Duodenal mucosa (tissue), 2 donors: ENCODE measurements at regions not wholly inside any gene's neighbourhood (a gene's known extent, or its start where the extent isn't known, plus 50 kb on each side); places are given as distances from the start of the nearest gene placed in this dataset.

Source experiments
- H3K27ac ChIP-seq: one replicate; pipeline ENCODE4 v1.7.0; 2013; ENCODE audit warnings: low read depth, low read length
- H3K27me3 ChIP-seq, 2 donors: one replicate each; pipeline ENCODE4 v1.7.0; 2013; ENCODE audit warnings: low read length in 2 of 2, control low read depth in 1 of 2; ENCODE audit not compliant: insufficient read depth in 2 of 2, control insufficient read depth in 1 of 2
- H3K36me3 ChIP-seq, 2 donors: one replicate each; pipeline ENCODE4 v1.7.0; 2013; ENCODE audit warnings: low read length in 2 of 2, control low read depth in 1 of 2; ENCODE audit not compliant: insufficient read depth in 2 of 2, control insufficient read depth in 1 of 2
- H3K4me1 ChIP-seq, 2 donors: one replicate each; pipeline ENCODE4 v1.7.0; 2013; ENCODE audit warnings: low read length in 2 of 2, control low read depth in 1 of 2; ENCODE audit not compliant: insufficient read depth in 2 of 2, control insufficient read depth in 1 of 2
- H3K4me3 ChIP-seq, 2 donors: one replicate each; pipeline ENCODE4 v1.7.0; 2013; ENCODE audit warnings: low read length in 2 of 2, low read depth in 1 of 2
- H3K9ac ChIP-seq, 2 donors: one replicate each; pipeline ENCODE4 v1.7.0; 2013; ENCODE audit warnings: low read length in 2 of 2, low read depth in 1 of 2
- H3K9me3 ChIP-seq, 2 donors: one replicate each; pipeline ENCODE4 v1.7.0; 2013; ENCODE audit warnings: low read length in 2 of 2, control low read depth in 1 of 2; ENCODE audit not compliant: control insufficient read depth in 1 of 2

DNA sequence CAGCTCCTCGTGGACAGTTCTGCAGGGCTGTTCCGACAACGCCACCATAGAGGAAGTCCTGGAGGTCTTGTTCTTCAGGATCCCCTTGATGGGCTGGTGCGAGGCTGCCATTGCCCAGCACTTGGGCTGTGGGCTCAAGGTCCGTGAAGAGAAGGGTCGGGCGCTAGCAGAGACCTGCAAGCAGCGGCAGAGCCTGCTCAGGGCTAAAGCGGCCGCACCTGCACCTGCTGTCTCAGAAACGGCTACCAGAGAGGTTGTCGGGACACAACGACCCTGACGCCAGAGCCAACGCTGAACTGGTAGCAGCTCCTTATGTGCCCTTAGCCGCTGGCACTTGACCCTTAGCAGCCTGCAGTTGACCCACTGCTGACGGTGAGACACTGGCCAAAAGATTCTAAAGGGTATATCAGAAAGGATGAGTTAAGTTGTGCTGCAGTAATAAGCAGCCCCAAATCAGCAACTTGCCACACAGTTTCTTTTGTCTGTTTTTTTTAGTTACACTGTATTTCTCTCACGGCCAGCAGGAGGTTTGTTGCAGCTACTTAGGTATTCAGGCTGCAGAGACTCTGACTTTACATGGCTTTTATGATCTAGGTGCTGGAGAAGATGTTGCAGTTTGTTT, 55.5 kb upstream of the ST6GAL2 start:
- no peaks in the 10 kb centered on the region for H3K27me3 ChIP-seq
- no peak overlapping the region for H3K9ac ChIP-seq
- no peak overlapping the region for H3K27ac ChIP-seq
- H3K9me3 ChIP-seq = peaks cover 0 to 4% of the 10 kb centered on the region in 2 donors
- H3K36me3 ChIP-seq = no peaks in the 10 kb centered on the region
- H3K4me3 ChIP-seq = no peak overlapping the region
- no peaks in the 10 kb centered on the region for H3K4me1 ChIP-seq

- H3K27me3 ChIP-seq = no peaks in the 10 kb centered on the region
- H3K9me3 ChIP-seq = peaks cover 0 to 4% of the 10 kb centered on the region in 2 donors
- H3K4me3 ChIP-seq = no peak overlapping the region
- H3K36me3 ChIP-seq = no peaks in the 10 kb centered on the region
- no peak overlapping the region for H3K27ac ChIP-seq
- H3K4me1 ChIP-seq = no peaks in the 10 kb centered on the region
- no peak overlapping the region for H3K9ac ChIP-seq
Observed at GRCh38 chr2:106943468-106944200, 57.7 kb upstream of the ST6GAL2 start.

- Histone ChIP-seq H3K9me3 (peaks cover 0 to 4% of the 10 kb centered on the region in 2 donors), H3K4me3 (no peak overlapping the region), H3K4me1 (no peaks in the 10 kb centered on the region), H3K36me3 (no peaks in the 10 kb centered on the region), H3K27me3 (no peaks in the 10 kb centered on the region), H3K27ac (no peak overlapping the region), H3K9ac (no peak overlapping the region)
Observed at GRCh38 chr2:106944215-106944614, 58.2 kb upstream of the ST6GAL2 start.

DNA sequence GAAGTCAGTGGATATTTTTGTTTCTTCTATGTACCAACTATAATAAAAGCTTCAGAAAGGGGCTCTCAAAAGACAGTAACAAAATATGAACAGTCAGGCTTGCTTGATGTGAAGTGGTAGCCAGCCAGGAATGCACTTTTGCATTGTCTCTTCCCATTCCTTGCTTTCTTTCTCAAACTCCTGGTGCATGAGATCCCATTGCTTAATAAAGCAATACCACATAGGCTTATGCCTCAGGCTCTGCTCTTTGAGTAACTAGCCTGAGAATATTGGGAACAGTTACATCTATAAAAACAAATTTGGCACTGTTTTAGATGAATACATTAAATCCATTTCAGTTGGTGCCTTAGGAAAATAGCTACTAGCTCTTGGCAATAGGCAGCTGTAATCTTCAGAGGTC, 62.6 kb upstream of the ST6GAL2 start:
- Histone ChIP-seq H3K36me3 (no peaks in the 10 kb centered on the region), H3K9me3 (no peaks in the 10 kb centered on the region), H3K4me3 (no peak overlapping the region), H3K27ac (no peak overlapping the region), H3K27me3 (no peaks in the 10 kb centered on the region), H3K9ac (no peak overlapping the region), H3K4me1 (no peaks in the 10 kb centered on the region)

DNA sequence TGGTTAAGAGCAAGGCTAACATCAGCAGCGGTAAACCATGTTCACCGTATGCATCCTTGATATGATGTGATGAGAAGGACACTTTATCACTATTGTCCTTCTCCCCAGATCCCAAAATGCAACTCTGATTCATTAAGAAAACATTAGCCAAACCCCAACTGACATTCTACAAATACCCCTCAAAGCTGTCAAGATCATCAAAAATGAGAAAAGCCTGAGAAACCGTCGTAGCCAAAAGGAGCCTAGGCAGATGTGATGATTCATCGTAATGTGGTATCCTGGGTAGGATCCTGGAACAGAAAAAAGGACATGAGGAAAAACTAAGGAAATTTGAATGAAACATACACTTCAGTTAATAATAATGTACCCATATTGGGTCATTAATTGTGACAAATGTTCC, 67.3 kb upstream of the ST6GAL2 start:
- Histone ChIP-seq H3K27ac (no peak overlapping the region), H3K9ac (no peak overlapping the region), H3K4me3 (no peak overlapping the region), H3K9me3 (no peaks in the 10 kb centered on the region), H3K27me3 (no peaks in the 10 kb centered on the region), H3K36me3 (no peaks in the 10 kb centered on the region), H3K4me1 (no peaks in the 10 kb centered on the region)

DNA sequence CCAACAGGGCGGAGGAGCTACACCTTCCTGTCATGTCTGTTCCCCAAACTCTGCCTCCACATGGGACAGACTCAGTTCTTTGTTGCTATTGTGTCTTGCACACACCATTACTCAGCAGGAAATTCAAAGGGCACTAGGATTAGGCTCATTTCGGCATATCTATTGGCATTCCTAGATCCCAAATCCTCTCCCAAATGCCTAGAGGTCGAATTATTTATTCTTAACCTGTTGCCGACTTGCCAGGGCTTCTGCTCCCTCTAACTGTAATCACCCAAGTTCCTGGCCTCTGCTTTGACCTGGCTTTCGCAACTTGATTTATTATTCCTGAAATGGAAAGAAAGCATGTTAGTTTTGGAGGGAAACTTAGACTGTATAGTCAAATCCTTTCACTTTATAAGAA, 67.8 kb upstream of the ST6GAL2 start:
- H3K27me3 ChIP-seq = no peaks in the 10 kb centered on the region
- H3K4me1 ChIP-seq = no peaks in the 10 kb centered on the region
- no peak overlapping the region for H3K9ac ChIP-seq
- no peaks in the 10 kb centered on the region for H3K36me3 ChIP-seq
- no peak overlapping the region for H3K27ac ChIP-seq
- no peak overlapping the region for H3K4me3 ChIP-seq
- no peaks in the 10 kb centered on the region for H3K9me3 ChIP-seq

- no peak overlapping the region for H3K9ac ChIP-seq
- H3K4me3 ChIP-seq = no peak overlapping the region
- H3K36me3 ChIP-seq = no peaks in the 10 kb centered on the region
- no peaks in the 10 kb centered on the region for H3K9me3 ChIP-seq
- no peaks in the 10 kb centered on the region for H3K27me3 ChIP-seq
- no peak overlapping the region for H3K27ac ChIP-seq
- H3K4me1 ChIP-seq = no peaks in the 10 kb centered on the region
Observed at GRCh38 chr2:106954304-106954703, 68.3 kb upstream of the ST6GAL2 start.

DNA sequence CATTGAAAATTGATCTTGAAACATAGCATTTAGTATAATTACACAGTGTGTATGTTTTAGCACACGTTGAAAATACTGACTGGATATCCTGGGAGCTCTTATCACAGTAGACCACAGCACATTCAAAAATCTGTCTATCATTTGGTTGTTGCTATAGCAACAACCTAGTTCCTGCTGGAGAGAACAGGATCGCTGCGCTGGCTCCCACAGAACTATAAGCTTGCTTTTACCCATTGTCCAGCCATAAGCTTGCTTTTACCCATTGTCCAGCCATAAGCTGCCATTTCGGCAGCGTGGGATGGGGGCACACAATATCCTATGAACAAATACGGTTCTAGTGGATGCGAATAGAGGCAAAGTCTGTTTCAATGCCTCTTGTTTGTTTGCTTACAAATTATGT, 70.4 kb upstream of the ST6GAL2 start:
- Histone ChIP-seq H3K4me1 (no peaks in the 10 kb centered on the region), H3K27ac (no peak overlapping the region), H3K4me3 (no peak overlapping the region), H3K9me3 (no peaks in the 10 kb centered on the region), H3K27me3 (no peaks in the 10 kb centered on the region), H3K9ac (no peak overlapping the region), H3K36me3 (no peaks in the 10 kb centered on the region)

GRCh38 chr2:106956879-106957278, 70.9 kb upstream of the ST6GAL2 start:
- H3K36me3 ChIP-seq = no peaks in the 10 kb centered on the region

DNA sequence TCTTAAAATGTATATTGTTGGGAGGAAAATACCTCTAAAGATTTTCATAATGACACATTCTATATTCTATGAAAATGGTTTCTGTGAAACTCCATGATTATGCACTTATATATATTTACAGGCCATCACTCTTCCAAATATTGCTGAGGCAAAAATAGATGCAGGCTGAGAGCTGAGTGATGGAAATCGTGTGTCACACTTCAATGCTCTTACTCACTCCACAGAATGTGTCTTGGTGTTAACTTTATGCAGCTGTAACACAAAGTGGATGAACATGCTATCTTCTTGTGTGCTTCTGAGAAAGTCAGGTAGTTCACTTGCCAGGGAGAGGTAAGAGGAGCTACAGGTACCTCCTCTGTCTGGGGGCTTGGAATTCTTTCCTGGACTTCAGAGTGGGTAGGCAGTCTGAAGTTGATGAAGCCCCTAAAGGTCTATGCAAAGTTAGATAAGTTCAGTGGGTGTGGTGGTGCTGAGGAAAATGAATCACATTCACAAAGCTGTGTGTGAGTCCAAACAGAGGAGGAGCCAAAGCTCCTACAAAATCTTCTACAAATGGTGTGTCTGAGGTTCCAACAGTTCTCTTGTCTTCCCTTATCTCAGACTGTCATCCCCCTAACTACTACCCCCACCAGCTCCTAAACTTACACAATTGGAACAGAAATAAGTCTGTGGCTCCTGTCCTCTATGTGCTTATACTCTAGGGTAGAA, 74.2 kb upstream of the ST6GAL2 start:
- Histone ChIP-seq H3K4me3 (no peak overlapping the region), H3K27ac (no peak overlapping the region), H3K36me3 (no peaks in the 10 kb centered on the region), H3K27me3 (no peaks in the 10 kb centered on the region), H3K4me1 (no peaks in the 10 kb centered on the region), H3K9ac (no peak overlapping the region), H3K9me3 (no peaks in the 10 kb centered on the region)

More at GRCh38 chr2:106956879-106957278, 70.9 kb upstream of the ST6GAL2 start:
- Histone ChIP-seq H3K27me3 (no peaks in the 10 kb centered on the region), H3K9me3 (no peaks in the 10 kb centered on the region), H3K27ac (no peak overlapping the region), H3K9ac (no peak overlapping the region), H3K4me3 (no peak overlapping the region), H3K4me1 (no peaks in the 10 kb centered on the region)
